ENCODE measurements at regions not wholly inside any gene's neighbourhood (a gene's known extent, or its start where the extent isn't known, plus 50 kb on each side); places are given as distances from the start of the nearest gene placed in this dataset.
"Not testable (repeated sequence)": the region's sequence is repeated elsewhere in the genome, so short reads cannot be mapped to it uniquely, and the experiment has no call there.

GRCh38 chr4:33740871-33741270, 2503.4 kb downstream of the ARAP2 start:
- DNase-seq: not testable (repeated sequence)

- DNase-seq: no peak
These were observed 2497.3 kb downstream of the ARAP2 start for GRCh38 chr4:33746979-33747378.

DNA sequence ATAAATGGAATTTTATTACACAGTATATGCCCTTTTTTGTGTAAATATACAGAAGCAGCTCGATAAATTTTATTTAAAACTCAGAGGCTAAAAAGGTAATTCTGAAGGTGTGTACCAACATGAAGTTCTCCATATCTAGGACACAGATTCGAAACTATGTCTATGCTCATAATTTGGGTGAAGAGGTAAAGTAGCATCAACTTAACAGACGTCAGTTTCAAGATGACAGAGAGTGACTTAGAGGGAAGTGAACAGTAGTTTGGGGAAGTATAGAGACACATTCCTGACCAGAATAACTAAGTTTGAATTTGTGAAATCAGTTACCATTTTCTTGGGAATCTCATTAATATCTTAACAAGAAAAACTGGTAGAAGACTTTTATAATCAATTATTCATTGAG, 2493.3 kb downstream of the ARAP2 start:
- no peak for DNase-seq

- DNase-seq: no peak
These were observed 2471.7 kb downstream of the ARAP2 start for GRCh38 chr4:33772582-33772981.

- DNase-seq: no peak
These were observed 2463.1 kb downstream of the ARAP2 start for GRCh38 chr4:33780952-33781791.

- no peak for DNase-seq
These were observed 2458.5 kb downstream of the ARAP2 start for GRCh38 chr4:33785843-33786242.

- no peak for DNase-seq
These were observed 2441.7 kb downstream of the ARAP2 start for GRCh38 chr4:33802578-33802977.

GRCh38 chr4:33825685-33826084, 2418.6 kb downstream of the ARAP2 start:
- DNase-seq: no peak

DNA sequence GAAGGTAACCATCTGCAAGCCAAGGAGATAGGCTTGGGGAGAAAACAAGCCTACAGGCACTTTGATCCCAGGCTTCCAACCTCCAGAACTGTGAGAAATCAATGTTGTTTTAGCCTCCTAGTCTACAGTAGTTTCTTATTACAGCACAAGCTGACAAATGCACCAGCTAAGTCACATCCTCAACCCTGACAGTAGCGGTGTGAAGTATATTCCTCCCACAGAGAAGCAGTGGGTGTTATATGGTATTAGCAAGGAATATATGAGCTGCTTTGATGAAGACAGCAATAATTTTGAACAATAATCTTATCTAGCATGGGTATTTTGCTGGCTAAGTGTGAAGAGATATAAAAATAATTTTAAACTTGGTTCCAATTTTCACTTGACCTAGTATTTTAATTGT, 2415.0 kb downstream of the ARAP2 start:
- not testable (repeated sequence) for DNase-seq

GRCh38 chr4:33831442-33832066, 2412.8 kb downstream of the ARAP2 start:
- no peak for DNase-seq

GRCh38 chr4:33835764-33836163, 2408.6 kb downstream of the ARAP2 start:
- DNase-seq: not testable (repeated sequence)

- no peak for DNase-seq
These were observed 2407.1 kb downstream of the ARAP2 start for GRCh38 chr4:33837043-33837838.

- DNase-seq: no peak
These were observed 2403.2 kb downstream of the ARAP2 start for GRCh38 chr4:33841120-33841519.

- no peak for DNase-seq
These were observed 2393.9 kb downstream of the ARAP2 start for GRCh38 chr4:33850371-33850902.

DNA sequence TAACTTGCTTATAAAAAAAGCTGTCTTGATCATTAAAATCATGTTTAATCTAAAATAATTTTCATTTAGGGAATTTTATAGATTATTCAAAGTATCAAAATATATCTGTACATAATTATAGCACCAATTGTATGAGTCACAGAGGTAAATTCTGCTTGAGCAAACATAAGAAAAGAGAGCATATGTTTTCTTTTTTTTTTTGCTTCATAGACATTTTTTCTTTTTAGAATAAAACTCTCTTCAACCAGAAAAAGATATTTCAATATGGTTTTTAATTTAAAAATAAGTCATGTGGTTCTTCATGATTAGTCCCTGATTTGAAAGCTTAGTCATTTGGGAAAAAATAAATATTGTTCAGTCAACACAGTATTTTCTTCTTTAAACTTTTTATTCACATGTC, 2390.6 kb downstream of the ARAP2 start:
- DNase-seq: not testable (repeated sequence)

DNA sequence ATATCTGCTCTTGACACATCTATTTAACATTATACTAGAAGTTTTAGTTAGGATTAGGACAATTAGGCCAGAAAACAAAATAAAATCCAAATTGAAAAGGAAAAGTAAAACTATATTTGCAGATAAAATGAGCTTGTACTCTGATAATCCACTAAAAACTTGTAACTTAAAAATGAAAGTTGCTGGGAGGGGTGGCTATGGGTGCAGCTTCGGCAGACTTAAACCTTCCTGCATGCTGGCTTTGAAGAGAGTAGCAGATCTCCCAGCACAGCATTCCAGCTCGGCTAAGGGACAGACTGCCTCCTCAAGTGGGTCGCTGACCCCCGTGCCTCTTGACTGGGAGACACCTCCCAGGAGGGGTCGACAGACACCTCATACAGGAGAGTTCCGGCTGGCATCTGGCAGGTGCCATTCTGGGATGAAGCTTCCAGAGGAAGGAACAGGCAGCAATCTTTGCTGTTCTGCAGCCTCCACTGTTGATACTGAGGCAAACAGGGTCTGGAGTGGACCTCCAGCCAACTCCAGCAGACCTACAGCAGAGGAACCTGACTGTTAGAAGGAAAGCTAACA, 2379.9 kb downstream of the ARAP2 start:
- DNase-seq: no peak

DNA sequence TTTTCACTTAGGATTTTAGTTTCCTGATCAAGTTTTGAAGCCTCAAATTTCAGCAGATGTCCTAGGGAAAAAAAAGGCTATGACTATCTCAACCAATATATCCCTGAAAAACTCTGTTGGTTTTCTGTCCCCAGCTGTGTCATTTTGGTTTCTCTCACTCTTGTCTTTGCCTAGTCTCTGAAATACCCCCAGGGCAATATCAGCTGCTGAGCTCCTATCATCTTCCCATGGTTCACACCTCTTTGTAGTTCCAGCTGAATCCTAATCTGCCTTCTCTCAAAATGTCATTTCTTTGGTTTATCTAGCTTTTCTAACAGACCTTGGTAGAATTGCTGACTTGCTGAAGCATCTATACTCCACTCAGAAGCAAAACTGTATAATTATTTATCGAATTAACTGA, 2370.5 kb downstream of the ARAP2 start:
- no peak for DNase-seq

GRCh38 chr4:33878710-33879109, 2365.6 kb downstream of the ARAP2 start:
- DNase-seq: no peak

GRCh38 chr4:33881176-33881575, 2363.1 kb downstream of the ARAP2 start:
- no peak for DNase-seq

DNA sequence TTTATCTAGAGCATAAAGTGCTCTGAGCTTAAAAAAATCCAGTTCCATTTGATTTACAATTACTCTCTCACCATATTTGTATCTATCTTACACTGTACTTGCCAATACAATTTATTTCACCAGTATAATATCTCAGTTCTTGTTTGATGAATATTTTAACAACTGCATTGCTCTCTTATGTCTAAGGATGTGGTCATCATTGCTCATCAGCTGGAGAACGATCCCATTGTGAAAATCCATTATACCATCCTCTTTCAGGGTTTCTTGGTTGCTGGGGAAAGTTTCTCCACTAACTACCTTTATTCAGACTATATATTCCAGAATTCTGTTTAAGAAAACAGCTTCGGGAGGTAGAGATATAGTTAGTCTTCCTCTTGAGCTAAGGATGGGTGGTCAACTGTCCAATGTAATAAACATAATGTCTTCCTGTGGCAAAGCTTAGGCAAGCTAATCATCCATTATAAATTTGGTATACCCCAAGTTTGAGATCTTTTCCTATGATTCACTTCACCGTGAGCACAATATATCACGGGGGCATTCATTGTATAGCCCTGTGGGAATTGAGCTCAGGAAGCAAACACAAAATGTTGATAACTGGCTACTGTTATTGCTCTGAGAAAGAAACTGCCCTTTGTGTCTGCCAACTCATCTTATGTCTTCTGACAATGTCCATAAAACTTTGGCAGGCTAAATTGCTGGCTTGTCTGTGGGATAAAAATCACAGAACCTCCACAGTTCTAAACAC, 2361.9 kb downstream of the ARAP2 start:
- DNase-seq: no peak

DNA sequence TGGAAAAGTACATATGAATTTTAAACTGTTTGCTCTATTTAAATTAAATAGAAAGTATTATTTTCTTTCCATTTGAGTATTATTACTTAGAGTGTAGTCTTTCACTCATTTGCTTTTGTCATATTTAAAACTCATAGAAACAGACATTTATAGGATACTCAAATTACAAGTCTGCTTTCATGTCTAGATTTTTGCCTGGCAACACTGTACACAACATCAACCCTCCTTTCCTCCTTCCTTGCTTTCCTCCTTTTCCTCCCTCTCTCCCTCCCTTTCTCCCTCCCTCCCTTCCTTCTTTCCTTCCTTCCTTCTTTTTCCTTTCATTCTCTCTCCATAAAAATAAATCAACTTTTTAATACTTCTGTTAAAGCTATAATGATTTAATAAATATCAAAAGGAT, 2361.2 kb downstream of the ARAP2 start:
- DNase-seq: no peak

DNA sequence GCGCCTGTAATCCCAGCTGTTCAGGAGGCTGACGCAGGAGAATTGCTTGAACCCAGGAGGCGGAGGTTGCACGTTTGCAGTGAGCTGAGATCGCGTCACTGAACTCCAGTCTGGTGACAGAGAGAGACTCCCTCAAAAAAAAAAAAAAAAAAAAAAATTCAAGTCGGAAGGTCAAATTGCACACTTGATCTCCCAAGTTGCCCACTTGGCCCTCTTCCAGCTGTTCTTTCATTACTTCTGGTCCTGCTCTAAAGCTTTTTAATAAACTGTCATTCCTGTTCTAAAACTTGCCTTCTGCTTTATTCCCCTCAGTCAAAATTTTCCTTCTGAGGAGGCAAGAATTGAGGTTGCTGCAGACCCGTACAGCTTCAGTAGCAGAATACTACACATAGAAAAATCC, 2358.0 kb downstream of the ARAP2 start:
- no peak for DNase-seq
